SK-N-SH treated with all-trans-retinoic acid at 6 μM for 48 hours (cell line): ENCODE measurements at regions not wholly inside any gene's neighbourhood (a gene's known extent, or its start where the extent isn't known, plus 50 kb on each side); places are given as distances from the start of the nearest gene placed in this dataset.

Experiments used
- ATAC-seq: fragments of 200-7000 bp; cut with Tn5 transposase; 3 replicates; pipeline ENCODE4 v1.9.1; 2020; ENCODE audit warnings: mild to moderate bottlenecking, moderate library complexity
- ARNTL ChIP-seq: fragments of 450-650 bp; formaldehyde crosslinking; IDR thresholded peaks from 2 replicates; pipeline ENCODE4 v1.5.0; 2020; ENCODE audit warnings: low read depth, mild to moderate bottlenecking, moderate library complexity, borderline replicate concordance
- BACH2 ChIP-seq: fragments of 250-450 bp; sonication (Bioruptor Pico); IDR thresholded peaks from 2 replicates; pipeline ENCODE4 v1.9.0; 2021; ENCODE audit warnings: mild to moderate bottlenecking, borderline replicate concordance
- CREB5 ChIP-seq: fragments of 250-450 bp; sonication (Bioruptor Pico); IDR thresholded peaks from 2 replicates; pipeline ENCODE4 v1.5.1; 2020; ENCODE audit warnings: low read depth, mild to moderate bottlenecking, moderate library complexity
- CSDC2 ChIP-seq: fragments of 250-450 bp; sonication (Bioruptor Pico); IDR thresholded peaks from 2 replicates; pipeline ENCODE4 v1.5.0; 2020; ENCODE audit warnings: mild to moderate bottlenecking, moderate library complexity
- ESRRG ChIP-seq: fragments of 250-450 bp; sonication (Bioruptor Pico); IDR thresholded peaks from 2 replicates; pipeline ENCODE4 v1.6.1; 2021; ENCODE audit warnings: mild to moderate bottlenecking
- GLIS3 ChIP-seq: fragments of 250-450 bp; sonication (Bioruptor Pico); IDR thresholded peaks from 2 replicates; pipeline ENCODE4 v1.5.0; 2020; ENCODE audit warnings: mild to moderate bottlenecking, moderate library complexity
- OSR1 ChIP-seq: fragments of 250-450 bp; sonication (Bioruptor Pico); IDR thresholded peaks from 2 replicates; pipeline ENCODE4 v1.8.0; 2022; ENCODE audit warnings: moderate library complexity, mild to moderate bottlenecking, inconsistent platforms
- POU6F1 ChIP-seq: fragments of 250-450 bp; sonication (Bioruptor Pico); IDR thresholded peaks from 2 replicates; pipeline ENCODE4 v1.8.0; 2021; ENCODE audit warnings: low read depth, mild to moderate bottlenecking, moderate library complexity, borderline replicate concordance
- PPARA ChIP-seq: fragments of 250-450 bp; sonication (Bioruptor Pico); IDR thresholded peaks from 2 replicates; pipeline ENCODE4 v1.5.0; 2020; ENCODE audit warnings: mild to moderate bottlenecking, borderline replicate concordance
- RARB ChIP-seq: fragments of 250-450 bp; sonication (Bioruptor Pico); IDR thresholded peaks from 2 replicates; pipeline ENCODE4 v1.8.0; 2021; ENCODE audit warnings: mild to moderate bottlenecking, moderate library complexity
- SNAI2 ChIP-seq: fragments of 250-450 bp; sonication (Bioruptor Pico); IDR thresholded peaks from 2 replicates; pipeline ENCODE4 v1.5.0; 2020; ENCODE audit warnings: mild to moderate bottlenecking, moderate library complexity
- TCF4 ChIP-seq: fragments of 250-450 bp; sonication (Bioruptor Pico); IDR thresholded peaks from 2 replicates; pipeline ENCODE4 v1.8.0; 2021; ENCODE audit warnings: mild to moderate bottlenecking, moderate library complexity, borderline replicate concordance
- TOX ChIP-seq: fragments of 250-450 bp; sonication (Bioruptor Pico); IDR thresholded peaks from 2 replicates; pipeline ENCODE4 v1.8.0; 2021; ENCODE audit warnings: mild to moderate bottlenecking, moderate library complexity, borderline replicate concordance
- ZC3H10 ChIP-seq: fragments of 250-450 bp; sonication (Bioruptor Pico); IDR thresholded peaks from 2 replicates; pipeline ENCODE4 v1.5.1; 2021; ENCODE audit warnings: mild to moderate bottlenecking, moderate library complexity
- ZFP3 ChIP-seq: fragments of 250-450 bp; sonication (Bioruptor Pico); IDR thresholded peaks from 2 replicates; pipeline ENCODE4 v1.5.0; 2020; ENCODE audit warnings: mild to moderate bottlenecking, moderate library complexity
- ZFP30 ChIP-seq: fragments of 450-650 bp; formaldehyde crosslinking; IDR thresholded peaks from 2 replicates; pipeline ENCODE4 v1.5.0; 2022; ENCODE audit warnings: mild to moderate bottlenecking, moderate library complexity
- ZNF565 ChIP-seq: fragments of 450-650 bp; formaldehyde crosslinking; conservative IDR thresholded peaks from 2 replicates; pipeline ENCODE4 v1.5.0; 2020; ENCODE audit warnings: low read depth, mild to moderate bottlenecking, moderate library complexity
- ZNF70 ChIP-seq: fragments of 450-650 bp; formaldehyde crosslinking; IDR thresholded peaks from 2 replicates; pipeline ENCODE4 v1.5.0; 2020; ENCODE audit warnings: mild to moderate bottlenecking, moderate library complexity
- ZNF8 ChIP-seq: fragments of 450-650 bp; formaldehyde crosslinking; IDR thresholded peaks from 2 replicates; pipeline ENCODE4 v1.5.0; 2020; ENCODE audit warnings: mild to moderate bottlenecking, moderate library complexity
- TF ChIP-seq, protein P1 (sequence below): fragments of 250-450 bp; sonication (Bioruptor Pico); IDR thresholded peaks from 2 replicates; pipeline ENCODE4 v1.8.0; 2020; ENCODE audit warnings: mild to moderate bottlenecking, moderate library complexity, borderline replicate concordance
- TF ChIP-seq, protein P2 (sequence below): fragments of 250-450 bp; sonication (Bioruptor Pico); IDR thresholded peaks from 2 replicates; pipeline ENCODE4 v1.5.0; 2020; ENCODE audit warnings: mild to moderate bottlenecking, moderate library complexity

GRCh38 chr2:217302856-217303255 lies 443.0 kb upstream of the TNP1 start:
- TF ChIP-seq CREB5 (CRISPR knock-in tag) (no peak), TOX (CRISPR knock-in tag) (no peak), ESRRG (CRISPR knock-in tag) (no peak), CSDC2 (CRISPR knock-in tag) (no peak), TCF4 (CRISPR knock-in tag) (no peak), OSR1 (CRISPR knock-in tag) (no peak), ZNF8 (CRISPR knock-in tag) (no peak), RARB (no peak), ZC3H10 (CRISPR knock-in tag) (no peak), ZNF70 (CRISPR knock-in tag) (no peak)
- TF ChIP-seq, protein P1, sequence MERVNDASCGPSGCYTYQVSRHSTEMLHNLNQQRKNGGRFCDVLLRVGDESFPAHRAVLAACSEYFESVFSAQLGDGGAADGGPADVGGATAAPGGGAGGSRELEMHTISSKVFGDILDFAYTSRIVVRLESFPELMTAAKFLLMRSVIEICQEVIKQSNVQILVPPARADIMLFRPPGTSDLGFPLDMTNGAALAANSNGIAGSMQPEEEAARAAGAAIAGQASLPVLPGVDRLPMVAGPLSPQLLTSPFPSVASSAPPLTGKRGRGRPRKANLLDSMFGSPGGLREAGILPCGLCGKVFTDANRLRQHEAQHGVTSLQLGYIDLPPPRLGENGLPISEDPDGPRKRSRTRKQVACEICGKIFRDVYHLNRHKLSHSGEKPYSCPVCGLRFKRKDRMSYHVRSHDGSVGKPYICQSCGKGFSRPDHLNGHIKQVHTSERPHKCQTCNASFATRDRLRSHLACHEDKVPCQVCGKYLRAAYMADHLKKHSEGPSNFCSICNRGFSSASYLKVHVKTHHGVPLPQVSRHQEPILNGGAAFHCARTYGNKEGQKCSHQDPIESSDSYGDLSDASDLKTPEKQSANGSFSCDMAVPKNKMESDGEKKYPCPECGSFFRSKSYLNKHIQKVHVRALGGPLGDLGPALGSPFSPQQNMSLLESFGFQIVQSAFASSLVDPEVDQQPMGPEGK (CRISPR knock-in tag), result no peak
- TF ChIP-seq, protein P2, sequence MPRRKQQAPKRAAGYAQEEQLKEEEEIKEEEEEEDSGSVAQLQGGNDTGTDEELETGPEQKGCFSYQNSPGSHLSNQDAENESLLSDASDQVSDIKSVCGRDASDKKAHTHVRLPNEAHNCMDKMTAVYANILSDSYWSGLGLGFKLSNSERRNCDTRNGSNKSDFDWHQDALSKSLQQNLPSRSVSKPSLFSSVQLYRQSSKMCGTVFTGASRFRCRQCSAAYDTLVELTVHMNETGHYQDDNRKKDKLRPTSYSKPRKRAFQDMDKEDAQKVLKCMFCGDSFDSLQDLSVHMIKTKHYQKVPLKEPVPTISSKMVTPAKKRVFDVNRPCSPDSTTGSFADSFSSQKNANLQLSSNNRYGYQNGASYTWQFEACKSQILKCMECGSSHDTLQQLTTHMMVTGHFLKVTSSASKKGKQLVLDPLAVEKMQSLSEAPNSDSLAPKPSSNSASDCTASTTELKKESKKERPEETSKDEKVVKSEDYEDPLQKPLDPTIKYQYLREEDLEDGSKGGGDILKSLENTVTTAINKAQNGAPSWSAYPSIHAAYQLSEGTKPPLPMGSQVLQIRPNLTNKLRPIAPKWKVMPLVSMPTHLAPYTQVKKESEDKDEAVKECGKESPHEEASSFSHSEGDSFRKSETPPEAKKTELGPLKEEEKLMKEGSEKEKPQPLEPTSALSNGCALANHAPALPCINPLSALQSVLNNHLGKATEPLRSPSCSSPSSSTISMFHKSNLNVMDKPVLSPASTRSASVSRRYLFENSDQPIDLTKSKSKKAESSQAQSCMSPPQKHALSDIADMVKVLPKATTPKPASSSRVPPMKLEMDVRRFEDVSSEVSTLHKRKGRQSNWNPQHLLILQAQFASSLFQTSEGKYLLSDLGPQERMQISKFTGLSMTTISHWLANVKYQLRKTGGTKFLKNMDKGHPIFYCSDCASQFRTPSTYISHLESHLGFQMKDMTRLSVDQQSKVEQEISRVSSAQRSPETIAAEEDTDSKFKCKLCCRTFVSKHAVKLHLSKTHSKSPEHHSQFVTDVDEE, result no peak
- ATAC-seq, result no peak

DNA sequence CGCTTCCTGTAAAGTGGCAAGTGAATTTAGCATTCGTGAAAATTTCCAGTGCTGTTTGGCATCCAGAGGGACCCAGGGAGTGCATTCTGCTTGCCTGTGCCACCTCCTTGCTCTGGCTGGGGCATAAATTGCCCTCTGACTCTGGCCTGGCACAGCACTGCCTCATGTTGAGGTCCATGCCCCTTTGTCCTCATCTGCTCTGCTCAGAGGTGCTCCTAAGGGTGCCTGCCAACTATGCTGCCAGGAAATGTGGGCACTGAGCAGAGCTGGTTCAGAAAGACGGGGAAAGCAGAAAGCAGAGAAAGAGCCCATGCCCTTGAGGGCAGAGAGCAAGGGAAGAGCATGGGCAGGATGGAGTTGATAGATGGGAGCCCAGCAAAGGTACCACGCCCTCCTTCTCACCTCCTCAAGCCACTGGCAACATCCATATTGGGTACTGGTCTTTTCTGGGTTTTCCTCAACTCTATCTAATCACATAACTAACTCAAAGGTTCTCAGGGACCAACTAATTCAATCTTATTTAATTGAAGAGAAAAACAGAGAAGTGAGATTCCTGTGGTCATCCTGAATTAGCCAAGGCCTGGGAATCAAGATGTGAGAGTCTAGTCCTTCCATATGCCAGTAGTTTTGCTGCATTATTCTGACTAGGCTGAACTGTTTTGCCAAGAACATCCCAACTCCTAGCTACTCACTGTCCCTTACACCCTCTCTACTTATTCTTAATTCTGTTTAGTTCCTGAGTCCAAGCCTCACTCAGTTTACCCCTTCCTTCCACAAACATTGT lies 441.5 kb upstream of the TNP1 start:
- TF ChIP-seq ZFP30 (CRISPR knock-in tag) (no peak), ZNF8 (CRISPR knock-in tag) (no peak), SNAI2 (no peak), GLIS3 (CRISPR knock-in tag) (no peak), POU6F1 (no peak), ZNF70 (CRISPR knock-in tag) (no peak), ZNF565 (CRISPR knock-in tag) (no peak), TOX (CRISPR knock-in tag) (no peak), ZC3H10 (CRISPR knock-in tag) (no peak), OSR1 (CRISPR knock-in tag) (no peak), BACH2 (CRISPR knock-in tag) (no peak)
- TF ChIP-seq, protein P1 (CRISPR knock-in tag), result no peak
- ATAC-seq, result no peak

- ATAC-seq, result no peak
- TF ChIP-seq, protein P2, result no peak
- no peak for TF ChIP-seq SNAI2
- no peak for TF ChIP-seq CSDC2 (CRISPR knock-in tag)
- no peak for TF ChIP-seq GLIS3 (CRISPR knock-in tag)
- TF ChIP-seq RARB, result no peak
- no peak for TF ChIP-seq ZNF70 (CRISPR knock-in tag)
- no peak for TF ChIP-seq ZFP3
- TF ChIP-seq TCF4 (CRISPR knock-in tag), result no peak
- no peak for TF ChIP-seq BACH2 (CRISPR knock-in tag)
- TF ChIP-seq TOX (CRISPR knock-in tag), result no peak
- TF ChIP-seq ZFP30 (CRISPR knock-in tag), result no peak
- TF ChIP-seq OSR1 (CRISPR knock-in tag), result no peak
- no peak for TF ChIP-seq ARNTL (CRISPR knock-in tag)
- TF ChIP-seq PPARA (CRISPR knock-in tag), result no peak
- no peak for TF ChIP-seq CREB5 (CRISPR knock-in tag)
These were observed 439.7 kb upstream of the TNP1 start for GRCh38 chr2:217299590-217299989.
